A673 (cell line): ENCODE measurements at regions not wholly inside any gene's neighbourhood (a gene's known extent, or its start where the extent isn't known, plus 50 kb on each side); places are given as distances from the start of the nearest gene placed in this dataset.

ENCODE experiments used
- BruUV-seq: library from RNA; stranded (reverse); fragments of 400-500 nt; replicated peaks from 2 replicates; lab custom pipeline; 2021; lab: Mats Ljungman, UMichigan
- CTCF ChIA-PET: fragments of 300-600 bp; sonication (Branson Sonifier 250); formaldehyde crosslinking; loops from one replicate; lab custom pipeline; 2022; ENCODE audit warnings: antibody characterized with exemption; lab: Charles Lee
- POLR2A ChIA-PET: fragments of 300-600 bp; sonication (Branson Sonifier 250); formaldehyde crosslinking; loops from one replicate; lab custom pipeline; 2022; ENCODE audit warnings: antibody characterized with exemption; ENCODE audit not compliant: low non-redundant PET; lab: Charles Lee
- DNase-seq: peaks from one replicate; pipeline ENCODE4 v3.0.0-alpha.2; 2015; ENCODE audit warnings: low spot score
- H3K27ac ChIP-seq: fragments of 200-600 bp; sonication (generic); 2 replicates; pipeline ENCODE4 v1.5.1; 2016; ENCODE audit warnings: mixed run types, low read depth, mild to moderate bottlenecking, mixed read lengths, antibody characterized with exemption, low read length; ENCODE audit not compliant: poor library complexity, severe bottlenecking
- H3K27me3 ChIP-seq: fragments of 200-600 bp; sonication (generic); replicated peaks from 2 replicates; pipeline ENCODE4 v1.6.1; 2017; ENCODE audit warnings: mixed run types, low read depth, mild to moderate bottlenecking, mixed read lengths, antibody characterized with exemption, low read length; ENCODE audit not compliant: insufficient read depth, poor library complexity
- H3K36me3 ChIP-seq: fragments of 200-600 bp; sonication (generic); 2 replicates; pipeline ENCODE4 v1.6.1; 2016; ENCODE audit warnings: mixed run types, mild to moderate bottlenecking, mixed read lengths, antibody characterized with exemption, low read length; ENCODE audit not compliant: insufficient read depth, poor library complexity, severe bottlenecking
- H3K4me1 ChIP-seq: fragments of 200-600 bp; sonication (generic); 2 replicates; pipeline ENCODE4 v1.6.1; 2017; ENCODE audit warnings: mixed run types, mild to moderate bottlenecking, mixed read lengths, antibody characterized with exemption, low read length; ENCODE audit not compliant: insufficient read depth, poor library complexity, severe bottlenecking
- H3K4me3 ChIP-seq: fragments of 200-600 bp; sonication (generic); 2 replicates; pipeline ENCODE4 v1.5.1; 2016; ENCODE audit warnings: low read depth, mixed run types, mild to moderate bottlenecking, mixed read lengths, low read length; ENCODE audit not compliant: poor library complexity, severe bottlenecking
- H3K9me3 ChIP-seq: fragments of 200-600 bp; sonication (generic); 2 replicates; pipeline ENCODE4 v1.6.1; 2016; ENCODE audit warnings: mixed run types, low read depth, mild to moderate bottlenecking, mixed read lengths, antibody characterized with exemption, low read length; ENCODE audit not compliant: poor library complexity, severe bottlenecking
- CTCF ChIP-seq: fragments of 300-800, 200-600 bp; sonication (generic); conservative IDR thresholded peaks from 2 replicates; pipeline ENCODE4 v1.5.1; 2017; ENCODE audit warnings: low read depth, mild to moderate bottlenecking, antibody characterized with exemption, low read length, moderate library complexity, mixed read lengths
- EZH2 ChIP-seq: fragments of 200-600 bp; sonication (generic); IDR thresholded peaks from 2 replicates; pipeline ENCODE4 v1.6.1; 2017; ENCODE audit warnings: borderline replicate concordance, low read depth, mild to moderate bottlenecking, mixed read lengths, antibody characterized with exemption, low read length; ENCODE audit not compliant: poor library complexity, severe bottlenecking
- intact Hi-C: fragments of 100-400 bp; cut with micrococcal nuclease; formaldehyde crosslinking; loops from one replicate; pipeline ENCODE4 v1.10.0; 2022; ENCODE audit not compliant: unreplicated experiment

- Histone ChIP-seq H3K4me1 (no peaks in the 10 kb centered on the region), H3K4me3 (no peak overlapping the region), H3K27me3 (no peaks in the 10 kb centered on the region), H3K36me3 (no peaks in the 10 kb centered on the region), H3K9me3 (peaks cover 16% of the 10 kb centered on the region), H3K27ac (no peak overlapping the region)
- ChIA-PET POLR2A (no interaction called here), CTCF (no interaction called here)
- TF ChIP-seq EZH2 (no peak), CTCF (no peak)
- no TSS peak for BruUV-seq
- intact Hi-C loops = no loop called here
- DNase-seq = no peak
Observed at GRCh38 chr5:32854473-32854872, 143.4 kb downstream of the NPR3 start.

- H3K27me3 ChIP-seq = no peaks in the 10 kb centered on the region
- POLR2A ChIA-PET = no interaction called here
- no peak for DNase-seq
- TF ChIP-seq EZH2 (no peak), CTCF (no peak)
- H3K9me3 ChIP-seq = peaks cover 20% of the 10 kb centered on the region
- H3K4me1 ChIP-seq = no peaks in the 10 kb centered on the region
- no peak overlapping the region for H3K27ac ChIP-seq
- no peak overlapping the region for H3K4me3 ChIP-seq
- no peaks in the 10 kb centered on the region for H3K36me3 ChIP-seq
- CTCF ChIA-PET = no interaction called here
- BruUV-seq = no TSS peak
- intact Hi-C loops = no loop called here
Observed at GRCh38 chr5:32859211-32859641, 148.1 kb downstream of the NPR3 start.

GRCh38 chr5:32865475-32865874, 154.4 kb downstream of the NPR3 start:
- no peak for DNase-seq
- TF ChIP-seq CTCF (no peak), EZH2 (no peak)
- no TSS peak for BruUV-seq
- intact Hi-C loops = no loop called here
- ChIA-PET POLR2A (no interaction called here), CTCF (no interaction called here)
- H3K9me3 ChIP-seq = no peaks in the 10 kb centered on the region
- no peaks in the 10 kb centered on the region for H3K36me3 ChIP-seq
- no peak overlapping the region for H3K4me3 ChIP-seq
- H3K27me3 ChIP-seq = no peaks in the 10 kb centered on the region
- H3K27ac ChIP-seq = no peak overlapping the region
- H3K4me1 ChIP-seq = no peaks in the 10 kb centered on the region
